SK-N-SH (cell line): ENCODE measurements at regions not wholly inside any gene's neighbourhood (a gene's known extent, or its start where the extent isn't known, plus 50 kb on each side); places are given as distances from the start of the nearest gene placed in this dataset.

Experiments
- CTCF ChIA-PET: fragments of 300-600, 350-600 bp; formaldehyde crosslinking; extraction: SDS; loops from one replicate; lab custom pipeline; 2021; lab: Yijun Ruan, JAX
- POLR2A ChIA-PET: fragments of 350-600 bp; sonication (Branson Sonifier 250); formaldehyde crosslinking; extraction: SDS; loops from one replicate; lab custom pipeline; 2020; ENCODE audit warnings: antibody characterized with exemption, inconsistent platforms; lab: Yijun Ruan, JAX
- DNase-seq: peaks from one replicate; pipeline ENCODE4 v3.0.0; 2012
- H2AFZ ChIP-seq: fragments of 200-600 bp; sonication (generic); 2 replicates; pipeline ENCODE4 v1.8.1; 2016; ENCODE audit warnings: antibody characterized with exemption, mild to moderate bottlenecking, low read depth
- H3F3A ChIP-seq: fragments of 200-600 bp; sonication (generic); replicated peaks from 2 replicates; pipeline ENCODE3; 2016; ENCODE audit warnings: antibody characterized with exemption, mild to moderate bottlenecking; ENCODE audit not compliant: insufficient read depth
- H3K27ac ChIP-seq, 2 experiments: fragments of 200-500 bp in 1 of 2; fragments of 200-600 bp in 1 of 2; sonication (Bioruptor generic) in 1 of 2; sonication (generic), shearing (Covaris generic) in 1 of 2; 2 replicates each; pipeline versions ENCODE4 v1.5.1 to v1.6.1; 2014 to 2016; ENCODE audit warnings: low read depth in 2 of 2, inconsistent platforms in 1 of 2, low read length in 1 of 2, mild to moderate bottlenecking in 1 of 2, mixed read lengths in 1 of 2
- H3K27me3 ChIP-seq: fragments of 200-600 bp; sonication (generic), shearing (Covaris generic); 2 replicates; pipeline ENCODE4 v1.6.1; 2016; ENCODE audit warnings: mixed run types; ENCODE audit not compliant: insufficient read depth
- H3K36me3 ChIP-seq, 2 experiments: fragments of 200-500 bp in 1 of 2; fragments of 200-600 bp in 1 of 2; sonication (Bioruptor generic) in 1 of 2; sonication (generic) in 1 of 2; replicated peaks in 1 of 2; 2 replicates each; pipeline versions ENCODE3 to v1.5.1; 2014 to 2016; ENCODE audit warnings: low read length in 1 of 2, mild to moderate bottlenecking in 1 of 2; ENCODE audit not compliant: insufficient read depth in 2 of 2, control insufficient read depth in 1 of 2
- H3K4me1 ChIP-seq, 2 experiments: fragments of 200-500 bp in 1 of 2; fragments of 200-600 bp in 1 of 2; sonication (Bioruptor generic) in 1 of 2; sonication (generic), shearing (Covaris generic) in 1 of 2; 2 replicates each; pipeline versions ENCODE4 v1.5.1 to v1.6.1; 2014 to 2016; ENCODE audit warnings: low read depth in 1 of 2, low read length in 1 of 2, mixed run types in 1 of 2; ENCODE audit not compliant: insufficient read depth in 2 of 2, control insufficient read depth in 1 of 2
- H3K4me2 ChIP-seq: fragments of 200-600 bp; sonication (generic), shearing (Covaris generic); 2 replicates; pipeline ENCODE4 v1.6.1; 2017; ENCODE audit warnings: mixed run types
- H3K4me3 ChIP-seq, 2 experiments: fragments of 200-500 bp in 1 of 2; fragments of 200-600 bp in 1 of 2; sonication (Bioruptor generic) in 1 of 2; sonication (generic), shearing (Covaris generic) in 1 of 2; 2 replicates each; pipeline versions ENCODE4 v1.5.1 to v1.8.1; 2014 to 2016; ENCODE audit warnings: low read depth in 2 of 2, inconsistent platforms in 1 of 2, low read length in 1 of 2, mild to moderate bottlenecking in 1 of 2, mixed read lengths in 1 of 2, moderate library complexity in 1 of 2
- H3K79me2 ChIP-seq: fragments of 200-600 bp; sonication (generic); 2 replicates; pipeline ENCODE4 v1.8.1; 2017; ENCODE audit warnings: mild to moderate bottlenecking; ENCODE audit not compliant: insufficient read depth
- H3K9ac ChIP-seq: fragments of 200-600 bp; sonication (generic); 2 replicates; pipeline ENCODE4 v1.6.1; 2017; ENCODE audit warnings: mixed run types
- H3K9me2 ChIP-seq: fragments of 200-600 bp; sonication (generic); 2 replicates; pipeline ENCODE4 v1.6.1; 2017; ENCODE audit warnings: mixed run types
- H3K9me3 ChIP-seq: fragments of 200-600 bp; sonication (generic); 2 replicates; pipeline ENCODE4 v1.6.1; 2017; ENCODE audit warnings: mixed run types, mild to moderate bottlenecking, moderate library complexity
- H4K20me1 ChIP-seq: fragments of 200-600 bp; sonication (generic); 2 replicates; pipeline ENCODE4 v1.6.1; 2017; ENCODE audit warnings: mild to moderate bottlenecking, mixed run types; ENCODE audit not compliant: insufficient read depth
- EP300 ChIP-seq, 2 experiments: IDR thresholded peaks; 2 replicates each; pipeline versions ENCODE4 v1.4.0 to v1.6.1; 2012; ENCODE audit warnings: borderline replicate concordance in 1 of 2, low read depth in 1 of 2, low read length in 1 of 2
- EZH2phosphoT487 ChIP-seq: fragments of 200-600 bp; sonication (generic); IDR thresholded peaks from 2 replicates; pipeline ENCODE4 v1.6.1; 2017; ENCODE audit warnings: low read depth, mixed run types, mild to moderate bottlenecking, antibody characterized with exemption, moderate library complexity, borderline replicate concordance
- FOSL2 ChIP-seq: IDR thresholded peaks from 2 replicates; pipeline ENCODE4 v1.4.0; 2012; ENCODE audit warnings: low read depth, mild to moderate bottlenecking, moderate library complexity, borderline replicate concordance
- FOXJ3 ChIP-seq: sonication (generic); formaldehyde crosslinking; IDR thresholded peaks from 2 replicates; pipeline ENCODE4 v1.5.1; 2020; ENCODE audit warnings: mild to moderate bottlenecking, missing genetic modification reagents
- FOXM1 ChIP-seq: IDR thresholded peaks from 2 replicates; pipeline ENCODE4 v1.4.0; 2012; ENCODE audit warnings: low read depth, mild to moderate bottlenecking
- GABPA ChIP-seq: IDR thresholded peaks from 2 replicates; pipeline ENCODE4 v1.4.0; 2012; ENCODE audit warnings: low read depth, mild to moderate bottlenecking
- GATA2 ChIP-seq: sonication (generic); formaldehyde crosslinking; IDR thresholded peaks from 2 replicates; pipeline ENCODE4 v1.5.0; 2020; ENCODE audit warnings: mild to moderate bottlenecking, missing genetic modification reagents
- MXI1 ChIP-seq: IDR thresholded peaks from 2 replicates; pipeline ENCODE4 v1.6.1; 2012; ENCODE audit warnings: mild to moderate bottlenecking, low read depth, low read length, improper control_type of control experiment
- NRF1 ChIP-seq: IDR thresholded peaks from 2 replicates; pipeline ENCODE4 v1.6.1; 2012; ENCODE audit warnings: low read depth, mild to moderate bottlenecking, low read length
- POLR2AphosphoS5 ChIP-seq: IDR thresholded peaks from 2 replicates; pipeline ENCODE4 v1.6.1; 2012; ENCODE audit warnings: low read depth, low read length
- RAD21 ChIP-seq: IDR thresholded peaks from 2 replicates; pipeline ENCODE4 v1.6.1; 2012; ENCODE audit warnings: mild to moderate bottlenecking, low read length
- RCOR1 ChIP-seq: fragments of 150-350 bp; IDR thresholded peaks from 2 replicates; pipeline ENCODE4 v1.6.1; 2017; ENCODE audit warnings: antibody characterized with exemption, low read length
- RFX5 ChIP-seq: IDR thresholded peaks from 2 replicates; pipeline ENCODE4 v1.6.1; 2012; ENCODE audit warnings: mild to moderate bottlenecking, improper control_type of control experiment, low read length
- SIN3A ChIP-seq: IDR thresholded peaks from 2 replicates; pipeline ENCODE4 v1.6.1; 2012; ENCODE audit warnings: low read depth, mild to moderate bottlenecking, low read length, moderate library complexity, borderline replicate concordance
- TCF12 ChIP-seq: IDR thresholded peaks from 2 replicates; pipeline ENCODE4 v1.4.0; 2012
- TEAD4 ChIP-seq: IDR thresholded peaks from 2 replicates; pipeline ENCODE4 v1.4.0; 2012; ENCODE audit warnings: mild to moderate bottlenecking, borderline replicate concordance; ENCODE audit not compliant: insufficient read depth
- YY1 ChIP-seq: IDR thresholded peaks from 2 replicates; pipeline ENCODE4 v1.4.0; 2012; ENCODE audit warnings: low read depth, mild to moderate bottlenecking
- WGBS: methylation state at CpG from one replicate; pipeline ENCODE4 v1.1.6; 2017; ENCODE audit warnings: low lambda C conversion rate; 5-methylcytosine and 5-hydroxymethylcytosine counted together
- TF ChIP-seq, protein P1 (sequence below): IDR thresholded peaks from 2 replicates; pipeline ENCODE4 v1.4.0; 2012; ENCODE audit warnings: low read depth
- TF ChIP-seq, protein P2 (sequence below): fragments of 200-600 bp; sonication (generic); IDR thresholded peaks from 2 replicates; pipeline ENCODE4 v1.6.1; 2017; ENCODE audit warnings: antibody characterized with exemption, mild to moderate bottlenecking, moderate library complexity
- TF ChIP-seq, protein P3 (sequence below): IDR thresholded peaks from 2 replicates; pipeline ENCODE4; 2012

DNA sequence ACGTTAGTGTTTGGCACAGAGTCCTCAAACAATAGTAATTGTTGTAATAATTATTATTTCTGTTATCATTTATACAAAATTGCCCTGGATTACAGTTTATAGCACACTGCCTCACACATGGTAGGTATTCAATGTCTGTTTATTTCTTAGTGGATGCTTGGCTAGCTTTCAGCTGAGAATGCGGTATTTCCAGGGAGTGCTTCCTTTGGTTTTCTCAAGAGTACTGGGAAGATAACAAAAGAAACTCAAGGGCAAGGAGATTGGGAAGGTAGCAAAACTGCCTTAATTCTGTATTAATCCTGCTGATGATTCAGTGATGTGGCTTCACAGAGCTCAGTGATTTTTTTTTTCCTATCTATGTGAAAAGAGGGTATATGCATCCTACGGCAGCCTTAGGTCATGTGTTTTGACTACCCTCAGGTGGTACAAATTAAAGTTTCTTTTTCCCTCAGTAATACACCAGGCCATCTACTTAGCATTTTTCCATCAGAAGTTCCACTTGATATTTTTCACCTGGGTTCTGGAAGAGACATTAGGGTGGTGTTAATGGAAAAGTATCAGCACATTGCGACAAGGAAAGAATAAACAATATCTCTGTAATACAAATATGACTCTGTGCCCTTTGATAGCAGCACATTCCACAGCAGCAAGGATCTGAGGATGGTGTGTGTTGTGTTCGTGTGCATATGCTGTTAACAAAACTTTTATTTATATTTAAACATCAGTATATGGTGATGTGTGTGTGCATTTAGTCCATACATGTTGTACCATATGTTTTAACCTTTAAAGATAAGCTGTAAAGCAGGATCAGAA lies 124.3 kb upstream of the RASGEF1B start:
- H3K9ac ChIP-seq, result no peak overlapping the region
- WGBS, result 4% methylated on average over 5 of the region's 5 CpGs
- DNase-seq, result no peak
- H3K79me2 ChIP-seq, result no peaks in the 10 kb centered on the region
- H3K27ac ChIP-seq, result no peak overlapping the region
- no peaks in the 10 kb centered on the region for H3K36me3 ChIP-seq
- H3K9me3 ChIP-seq, result no peaks in the 10 kb centered on the region
- no peak overlapping the region for H2AFZ ChIP-seq
- ChIA-PET POLR2A (no interaction called here), CTCF (no interaction called here)
- H3K27me3 ChIP-seq, result 0 out of 2 replicates have a peak, but pooled peaks cover 4% of the 10 kb centered on the region
- TF ChIP-seq GABPA (no peak), FOXM1 (no peak), EZH2phosphoT487 (no peak), GATA2 (CRISPR knock-in tag) (no peak), TCF12 (no peak), RCOR1 (no peak), NRF1 (no peak), YY1 (no peak), FOSL2 (no peak), RFX5 (no peak), TEAD4 (no peak), EP300 (IDR thresholded peaks at IDR 0.05; ENCODE audit: borderline replicate concordance in 1 of 2, low read depth in 1 of 2, low read length in 1 of 2) (no peak), RAD21 (no peak), POLR2AphosphoS5 (no peak), SIN3A (no peak), MXI1 (no peak), FOXJ3 (CRISPR knock-in tag) (no peak)
- TF ChIP-seq, protein P1, sequence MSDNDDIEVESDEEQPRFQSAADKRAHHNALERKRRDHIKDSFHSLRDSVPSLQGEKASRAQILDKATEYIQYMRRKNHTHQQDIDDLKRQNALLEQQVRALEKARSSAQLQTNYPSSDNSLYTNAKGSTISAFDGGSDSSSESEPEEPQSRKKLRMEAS, result no peak
- TF ChIP-seq, protein P2, sequence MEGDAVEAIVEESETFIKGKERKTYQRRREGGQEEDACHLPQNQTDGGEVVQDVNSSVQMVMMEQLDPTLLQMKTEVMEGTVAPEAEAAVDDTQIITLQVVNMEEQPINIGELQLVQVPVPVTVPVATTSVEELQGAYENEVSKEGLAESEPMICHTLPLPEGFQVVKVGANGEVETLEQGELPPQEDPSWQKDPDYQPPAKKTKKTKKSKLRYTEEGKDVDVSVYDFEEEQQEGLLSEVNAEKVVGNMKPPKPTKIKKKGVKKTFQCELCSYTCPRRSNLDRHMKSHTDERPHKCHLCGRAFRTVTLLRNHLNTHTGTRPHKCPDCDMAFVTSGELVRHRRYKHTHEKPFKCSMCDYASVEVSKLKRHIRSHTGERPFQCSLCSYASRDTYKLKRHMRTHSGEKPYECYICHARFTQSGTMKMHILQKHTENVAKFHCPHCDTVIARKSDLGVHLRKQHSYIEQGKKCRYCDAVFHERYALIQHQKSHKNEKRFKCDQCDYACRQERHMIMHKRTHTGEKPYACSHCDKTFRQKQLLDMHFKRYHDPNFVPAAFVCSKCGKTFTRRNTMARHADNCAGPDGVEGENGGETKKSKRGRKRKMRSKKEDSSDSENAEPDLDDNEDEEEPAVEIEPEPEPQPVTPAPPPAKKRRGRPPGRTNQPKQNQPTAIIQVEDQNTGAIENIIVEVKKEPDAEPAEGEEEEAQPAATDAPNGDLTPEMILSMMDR, result no peak
- TF ChIP-seq, protein P3, sequence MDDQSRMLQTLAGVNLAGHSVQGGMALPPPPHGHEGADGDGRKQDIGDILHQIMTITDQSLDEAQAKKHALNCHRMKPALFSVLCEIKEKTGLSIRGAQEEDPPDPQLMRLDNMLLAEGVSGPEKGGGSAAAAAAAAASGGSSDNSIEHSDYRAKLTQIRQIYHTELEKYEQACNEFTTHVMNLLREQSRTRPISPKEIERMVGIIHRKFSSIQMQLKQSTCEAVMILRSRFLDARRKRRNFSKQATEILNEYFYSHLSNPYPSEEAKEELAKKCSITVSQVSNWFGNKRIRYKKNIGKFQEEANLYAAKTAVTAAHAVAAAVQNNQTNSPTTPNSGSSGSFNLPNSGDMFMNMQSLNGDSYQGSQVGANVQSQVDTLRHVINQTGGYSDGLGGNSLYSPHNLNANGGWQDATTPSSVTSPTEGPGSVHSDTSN, result no peak
- H3K9me2 ChIP-seq, result no peaks in the 10 kb centered on the region
- no peak overlapping the region for H3K4me3 ChIP-seq
- no peaks in the 10 kb centered on the region for H3F3A ChIP-seq
- H3K4me1 ChIP-seq, result no peaks in the 10 kb centered on the region
- no peak overlapping the region for H3K4me2 ChIP-seq
- no peaks in the 10 kb centered on the region for H4K20me1 ChIP-seq
